A549 (cell line): ENCODE measurements at regions not wholly inside any gene's neighbourhood (a gene's known extent, or its start where the extent isn't known, plus 50 kb on each side); places are given as distances from the start of the nearest gene placed in this dataset.

Experiments
- ATAC-seq, 2 experiments: fragments of 200-7000 bp in 1 of 2; fragments of >200 bp in 1 of 2; cut with Nextera tagmentation in 1 of 2; cut with Tn5 transposase in 1 of 2; 3 replicates each; pipeline versions ENCODE4 v1.8.0 to v1.9.1; 2018 to 2020; ENCODE audit warnings: mild to moderate bottlenecking in 1 of 2, moderate library complexity in 1 of 2
- CTCF ChIA-PET: fragments of 300-600 bp; sonication (Branson Sonifier 250); formaldehyde crosslinking; extraction: SDS; loops from one replicate; lab custom pipeline; 2021; ENCODE audit warnings: antibody characterized with exemption, inconsistent platforms; lab: Yijun Ruan, JAX
- POLR2A ChIA-PET: fragments of 350-600 bp; formaldehyde crosslinking; extraction: SDS; loops from one replicate; lab custom pipeline; 2021; ENCODE audit warnings: antibody characterized with exemption, inconsistent platforms; lab: Yijun Ruan, JAX
- DNase-seq, 2 experiments: peaks; one replicate each; pipeline versions ENCODE4 v3.0.0 to v3.0.0-alpha.2; 2011 to 2016; ENCODE audit warnings: low read depth in 1 of 2, low spot score in 1 of 2
- FAIRE-seq: peaks from 2 replicates; lab custom pipeline; 2011; peaks lifted over from hg19 to GRCh38; lab: Jason Lieb, UNC
- H3K27ac ChIP-seq, 2 experiments: fragments of >200 bp; sonication (Bioruptor Twin); formaldehyde crosslinking; 3 replicates each; pipeline ENCODE4 v1.5.1; 2016 to 2017
- H3K4me1 ChIP-seq: fragments of >200 bp; sonication (Bioruptor Twin); formaldehyde crosslinking; 3 replicates; pipeline ENCODE4 v1.6.1; 2016
- H3K4me2 ChIP-seq: fragments of >200 bp; sonication (Bioruptor Twin); formaldehyde crosslinking; 3 replicates; pipeline ENCODE4 v1.6.1; 2016
- H3K4me3 ChIP-seq: fragments of >200 bp; sonication (Bioruptor Twin); formaldehyde crosslinking; 3 replicates; pipeline ENCODE4 v1.5.1; 2016
- H3K9me3 ChIP-seq: fragments of >200 bp; sonication (Bioruptor Twin); formaldehyde crosslinking; 3 replicates; pipeline ENCODE4 v1.6.1; 2016
- BHLHE40 ChIP-seq: IDR thresholded peaks from 2 replicates; pipeline ENCODE4 v1.6.1; 2012; ENCODE audit warnings: low read depth, low read length, inconsistent platforms
- CEBPB ChIP-seq, 2 experiments: fragments of >200 bp in 1 of 2; sonication (Bioruptor Twin) in 1 of 2; formaldehyde crosslinking in 1 of 2; IDR thresholded peaks; 2 replicates each; pipeline ENCODE4 v1.6.1; 2012 to 2016
- CHD2 ChIP-seq: fragments of 150-350 bp; IDR thresholded peaks from 2 replicates; pipeline ENCODE4 v1.6.1; 2014; ENCODE audit warnings: low read length; ENCODE audit not compliant: partially characterized antibody
- CHD4 ChIP-seq: fragments of 200-600 bp; sonication (generic); IDR thresholded peaks from 2 replicates; pipeline ENCODE4 v1.6.1; 2016; ENCODE audit warnings: antibody characterized with exemption, mild to moderate bottlenecking, borderline replicate concordance
- EP300 ChIP-seq, 2 experiments: fragments of >200 bp; sonication (Bioruptor Twin); formaldehyde crosslinking; IDR thresholded peaks; 2 replicates in 1 of 2; 3 replicates in 1 of 2; pipeline ENCODE4 v1.6.1; 2016 to 2017
- FOSL2 ChIP-seq, 2 experiments: fragments of 450-650 bp in 1 of 2; fragments of >200 bp in 1 of 2; sonication (Bioruptor Twin) in 1 of 2; formaldehyde crosslinking; IDR thresholded peaks; 2 replicates each; pipeline versions ENCODE4 v1.5.0 to v1.6.1; 2016 to 2020; ENCODE audit warnings: mild to moderate bottlenecking in 1 of 2, moderate library complexity in 1 of 2
- FOXS1 ChIP-seq: fragments of 250-450 bp; sonication (Bioruptor Pico); IDR thresholded peaks from 2 replicates; pipeline ENCODE4 v1.5.0; 2020; ENCODE audit warnings: mild to moderate bottlenecking, moderate library complexity
- GATA3 ChIP-seq: IDR thresholded peaks from 2 replicates; pipeline ENCODE4 v1.6.1; 2012; ENCODE audit warnings: borderline replicate concordance
- HDAC2 ChIP-seq: fragments of 200-600 bp; sonication (generic); IDR thresholded peaks from 2 replicates; pipeline ENCODE4 v1.6.1; 2016
- HES2 ChIP-seq: fragments of >200 bp; sonication (Bioruptor Twin); formaldehyde crosslinking; IDR thresholded peaks from 2 replicates; pipeline ENCODE4 v1.6.1; 2016
- HOXA7 ChIP-seq: fragments of 250-450 bp; sonication (Bioruptor Pico); IDR thresholded peaks from 2 replicates; pipeline ENCODE4 v1.5.0; 2020; ENCODE audit warnings: mild to moderate bottlenecking, moderate library complexity
- HOXB5 ChIP-seq: fragments of 250-450 bp; sonication (Bioruptor Pico); IDR thresholded peaks from 2 replicates; pipeline ENCODE4 v1.5.0; 2020; ENCODE audit warnings: mild to moderate bottlenecking, moderate library complexity
- KDM5A ChIP-seq: fragments of 200-600 bp; sonication (generic); IDR thresholded peaks from 2 replicates; pipeline ENCODE4 v1.6.1; 2016; ENCODE audit warnings: antibody characterized with exemption, mild to moderate bottlenecking
- MAFK ChIP-seq: fragments of 450-650 bp; IDR thresholded peaks from 2 replicates; pipeline ENCODE4 v1.6.1; 2014; ENCODE audit not compliant: partially characterized antibody
- MAZ ChIP-seq: fragments of 150-350 bp; IDR thresholded peaks from 2 replicates; pipeline ENCODE4 v1.6.1; 2014; ENCODE audit warnings: antibody characterized with exemption, low read depth, low read length, borderline replicate concordance
- NPAS2 ChIP-seq: fragments of 250-450 bp; sonication (Bioruptor Pico); IDR thresholded peaks from 2 replicates; pipeline ENCODE4 v1.8.0; 2022; ENCODE audit warnings: mild to moderate bottlenecking, moderate library complexity, borderline replicate concordance
- POLR2A ChIP-seq: IDR thresholded peaks from 2 replicates; pipeline ENCODE4 v1.6.1; 2012; ENCODE audit warnings: mild to moderate bottlenecking, low read length
- POLR2AphosphoS2 ChIP-seq: conservative IDR thresholded peaks from 2 replicates; pipeline ENCODE4 v1.6.1; 2012; ENCODE audit warnings: low read length, improper control_type of control experiment, inconsistent platforms
- RAD21 ChIP-seq, 2 experiments: fragments of >200 bp in 1 of 2; sonication (Bioruptor Twin) in 1 of 2; formaldehyde crosslinking in 1 of 2; IDR thresholded peaks in 1 of 2; conservative IDR thresholded peaks in 1 of 2; 2 replicates in 1 of 2; 3 replicates in 1 of 2; pipeline ENCODE4 v1.6.1; 2012 to 2018; ENCODE audit warnings: inconsistent platforms in 1 of 2
- RARB ChIP-seq: fragments of 250-450 bp; sonication (Bioruptor Pico); IDR thresholded peaks from 2 replicates; pipeline ENCODE4 v1.8.0; 2021; ENCODE audit warnings: mild to moderate bottlenecking, moderate library complexity
- RCOR1 ChIP-seq: fragments of 150-350 bp; IDR thresholded peaks from 2 replicates; pipeline ENCODE4 v1.6.1; 2014; ENCODE audit warnings: antibody characterized with exemption, low read length, low read depth
- ZC3H11A ChIP-seq: fragments of 450-650 bp; IDR thresholded peaks from 2 replicates; pipeline ENCODE4 v1.6.1; 2014; ENCODE audit warnings: antibody characterized with exemption, mild to moderate bottlenecking
- ZNF302 ChIP-seq: fragments of 250-450 bp; sonication (Bioruptor Pico); IDR thresholded peaks from 2 replicates; pipeline ENCODE4 v1.9.0; 2021; ENCODE audit warnings: inconsistent platforms, mild to moderate bottlenecking, moderate library complexity
- WGBS: methylation state at CpG from one replicate; pipeline ENCODE4 v1.1.6; 2017; ENCODE audit errors: missing lambda C conversion rate; 5-methylcytosine and 5-hydroxymethylcytosine counted together
- TF ChIP-seq, protein P1 (sequence below): fragments of 250-450 bp; sonication (Bioruptor Pico); IDR thresholded peaks from 2 replicates; pipeline ENCODE4 v1.5.0; 2021; ENCODE audit warnings: mild to moderate bottlenecking, moderate library complexity, borderline replicate concordance
- TF ChIP-seq, protein P2 (sequence below): IDR thresholded peaks from 2 replicates; pipeline ENCODE4 v1.6.1; 2012; ENCODE audit warnings: low read depth, borderline replicate concordance

- ATAC-seq: no peak
- Histone ChIP-seq H3K9me3 (no peaks in the 10 kb centered on the region), H3K4me1 (no peaks in the 10 kb centered on the region), H3K4me3 (no peak overlapping the region), H3K4me2 (no peak overlapping the region), H3K27ac (no peak overlapping the region)
- POLR2A ChIA-PET: no interaction called here
- DNase-seq: no peak
- WGBS: 0% methylated on average over 1 of the region's 1 CpG
- TF ChIP-seq FOSL2 (IDR thresholded peaks at IDR 0.05) (no peak), FOSL2 (CRISPR knock-in tag; IDR thresholded peaks at IDR 0.05) (no peak), CHD4 (no peak), HDAC2 (no peak), ZNF302 (CRISPR knock-in tag) (no peak), POLR2AphosphoS2 (no peak), NPAS2 (no peak), GATA3 (no peak), EP300 (IDR thresholded peaks at IDR 0.05) (no peak), RCOR1 (no peak), HOXB5 (CRISPR knock-in tag) (no peak), HES2 (no peak)
- TF ChIP-seq, protein P1, sequence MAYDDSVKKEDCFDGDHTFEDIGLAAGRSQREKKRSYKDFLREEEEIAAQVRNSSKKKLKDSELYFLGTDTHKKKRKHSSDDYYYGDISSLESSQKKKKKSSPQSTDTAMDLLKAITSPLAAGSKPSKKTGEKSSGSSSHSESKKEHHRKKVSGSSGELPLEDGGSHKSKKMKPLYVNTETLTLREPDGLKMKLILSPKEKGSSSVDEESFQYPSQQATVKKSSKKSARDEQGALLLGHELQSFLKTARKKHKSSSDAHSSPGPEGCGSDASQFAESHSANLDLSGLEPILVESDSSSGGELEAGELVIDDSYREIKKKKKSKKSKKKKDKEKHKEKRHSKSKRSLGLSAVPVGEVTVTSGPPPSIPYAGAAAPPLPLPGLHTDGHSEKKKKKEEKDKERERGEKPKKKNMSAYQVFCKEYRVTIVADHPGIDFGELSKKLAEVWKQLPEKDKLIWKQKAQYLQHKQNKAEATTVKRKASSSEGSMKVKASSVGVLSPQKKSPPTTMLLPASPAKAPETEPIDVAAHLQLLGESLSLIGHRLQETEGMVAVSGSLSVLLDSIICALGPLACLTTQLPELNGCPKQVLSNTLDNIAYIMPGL (CRISPR knock-in tag): no peak
- no peak for FAIRE-seq
- CTCF ChIA-PET: no interaction called here
Measured at GRCh38 chr4:59938166-59938565, 1262.0 kb upstream of the ADGRL3 start.

DNA sequence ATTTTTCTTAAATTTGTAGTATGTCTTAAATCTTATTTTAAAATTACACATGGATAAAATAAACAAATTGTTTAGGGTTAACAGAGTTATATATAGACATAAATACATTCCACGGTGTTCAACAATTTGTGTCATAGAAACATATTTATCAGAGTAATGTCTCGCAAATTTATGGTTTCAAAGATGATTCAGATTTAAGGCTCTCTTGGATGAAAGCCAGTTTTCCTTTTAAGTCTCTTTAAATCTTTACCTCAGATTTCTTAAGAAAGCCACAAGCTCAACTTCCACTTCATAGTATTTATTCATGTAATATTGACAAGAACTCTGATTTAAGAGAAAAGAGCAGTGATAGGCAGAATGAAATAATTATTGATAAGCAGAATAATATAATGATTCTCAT lies 1254.8 kb upstream of the ADGRL3 start:
- DNase-seq (no peak), ATAC-seq (no peak), FAIRE-seq (no peak)
- Histone ChIP-seq H3K4me1 (no peaks in the 10 kb centered on the region), H3K27ac (no peak overlapping the region), H3K4me3 (no peak overlapping the region), H3K9me3 (no peaks in the 10 kb centered on the region)
- POLR2A ChIA-PET: no interaction called here
- CTCF ChIA-PET: no interaction called here
- TF ChIP-seq RAD21 (conservative IDR thresholded peaks at IDR 0.05 in 1 of 2, IDR thresholded peaks at IDR 0.05 in 1 of 2) (no peak), ZNF302 (CRISPR knock-in tag) (no peak), POLR2AphosphoS2 (no peak), CEBPB (IDR thresholded peaks at IDR 0.05) (no peak), MAFK (no peak), EP300 (IDR thresholded peaks at IDR 0.05) (no peak), KDM5A (no peak), HES2 (no peak), FOXS1 (CRISPR knock-in tag) (no peak), NPAS2 (no peak), CHD2 (no peak), HOXA7 (no peak), MAZ (no peak), BHLHE40 (no peak), POLR2A (no peak), RARB (no peak), ZC3H11A (no peak), RCOR1 (no peak)
- TF ChIP-seq, protein P2, sequence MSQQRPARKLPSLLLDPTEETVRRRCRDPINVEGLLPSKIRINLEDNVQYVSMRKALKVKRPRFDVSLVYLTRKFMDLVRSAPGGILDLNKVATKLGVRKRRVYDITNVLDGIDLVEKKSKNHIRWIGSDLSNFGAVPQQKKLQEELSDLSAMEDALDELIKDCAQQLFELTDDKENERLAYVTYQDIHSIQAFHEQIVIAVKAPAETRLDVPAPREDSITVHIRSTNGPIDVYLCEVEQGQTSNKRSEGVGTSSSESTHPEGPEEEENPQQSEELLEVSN: no peak
- TF ChIP-seq, all 56 proteins: peak for 0
- H3K4me2 ChIP-seq: no peak overlapping the region
- WGBS: 16% methylated on average over 2 of the region's 2 CpGs
